Endothelial cell of umbilical vein (primary cell): ENCODE measurements at regions not wholly inside any gene's neighbourhood (a gene's known extent, or its start where the extent isn't known, plus 50 kb on each side); places are given as distances from the start of the nearest gene placed in this dataset.

ENCODE experiments used
- BruUV-seq: library from RNA; stranded (reverse); fragments of 400-500 nt; replicated peaks from 2 replicates; lab custom pipeline; 2021; lab: Mats Ljungman, UMichigan
- CTCF ChIA-PET: fragments of 300-600, 350-600 bp; sonication (Branson Sonifier 250); formaldehyde crosslinking; loops from one replicate; lab custom pipeline; 2021; ENCODE audit warnings: antibody characterized with exemption, inconsistent platforms; lab: Charles Lee
- POLR2A ChIA-PET: fragments of 300-600, 350-600 bp; sonication (Branson Sonifier 250); formaldehyde crosslinking; loops from one replicate; lab custom pipeline; 2021; ENCODE audit warnings: antibody characterized with exemption, inconsistent platforms; lab: Charles Lee
- DNase-seq: peaks from one replicate; pipeline ENCODE4 v3.0.0-alpha.2; 2011; ENCODE audit warnings: low read depth, low spot score
- FAIRE-seq: peaks from 2 replicates; lab custom pipeline; 2011; peaks lifted over from hg19 to GRCh38; lab: Jason Lieb, UNC
- H2AFZ ChIP-seq: 2 replicates; pipeline ENCODE4 v1.6.0; 2012; ENCODE audit warnings: low read depth, low read length, control low read depth, inconsistent platforms
- H3K27ac ChIP-seq: 2 replicates; pipeline ENCODE4 v1.5.1; 2011; ENCODE audit warnings: low read depth, mild to moderate bottlenecking, control low read depth, low read length, moderate library complexity; ENCODE audit not compliant: insufficient read depth
- H3K27me3 ChIP-seq, 2 experiments: 2 replicates each; pipeline versions ENCODE4 v1.6.0 to v1.6.1; 2011; ENCODE audit warnings: low read length in 2 of 2, mixed read lengths in 1 of 2; ENCODE audit not compliant: control insufficient read depth in 2 of 2, insufficient read depth in 2 of 2
- H3K36me3 ChIP-seq, 2 experiments: 2 replicates in 1 of 2; 3 replicates in 1 of 2; pipeline ENCODE4 v1.5.1; 2011; ENCODE audit warnings: low read length in 2 of 2, mild to moderate bottlenecking in 1 of 2, moderate library complexity in 1 of 2; ENCODE audit not compliant: control insufficient read depth in 2 of 2, insufficient read depth in 2 of 2; ENCODE audit errors: extremely low read depth in 1 of 2
- H3K4me1 ChIP-seq: 3 replicates; pipeline ENCODE4 v1.5.1; 2011; ENCODE audit warnings: mild to moderate bottlenecking, low read length; ENCODE audit not compliant: control insufficient read depth, insufficient read depth; ENCODE audit errors: extremely low read depth
- H3K4me2 ChIP-seq: 2 replicates; pipeline ENCODE4 v1.6.1; 2011; ENCODE audit warnings: low read length, control low read depth, mixed read lengths; ENCODE audit not compliant: insufficient read depth
- H3K4me3 ChIP-seq, 3 experiments: fragments of 200-600 bp in 1 of 3; sonication (generic), shearing (Covaris generic) in 1 of 3; replicated peaks in 1 of 3; 2 replicates each; pipeline ENCODE4 v1.5.1; 2011 to 2016; ENCODE audit warnings: control low read depth in 3 of 3, low read length in 3 of 3, mild to moderate bottlenecking in 2 of 3, inconsistent platforms in 1 of 3, low read depth in 1 of 3, moderate library complexity in 1 of 3; ENCODE audit not compliant: insufficient read depth in 1 of 3
- H3K79me2 ChIP-seq: 2 replicates; pipeline ENCODE4 v1.6.0; 2012; ENCODE audit warnings: low read length, inconsistent platforms; ENCODE audit not compliant: control insufficient read depth, insufficient read depth
- H3K9ac ChIP-seq: replicated peaks from 2 replicates; pipeline ENCODE3; 2011; ENCODE audit warnings: low read length, control low read depth; ENCODE audit not compliant: insufficient read depth; ENCODE audit errors: extremely low read depth
- H3K9me1 ChIP-seq: replicated peaks from 3 replicates; pipeline ENCODE4 v1.6.0; 2011; ENCODE audit warnings: mild to moderate bottlenecking, low read length; ENCODE audit not compliant: control insufficient read depth, insufficient read depth; ENCODE audit errors: extremely low read depth
- H3K9me3 ChIP-seq: replicated peaks from 2 replicates; pipeline ENCODE4 v1.5.1; 2012; ENCODE audit warnings: low read length, inconsistent platforms; ENCODE audit not compliant: control insufficient read depth, insufficient read depth
- H4K20me1 ChIP-seq: replicated peaks from 2 replicates; pipeline ENCODE3; 2011; ENCODE audit warnings: mild to moderate bottlenecking, low read length; ENCODE audit not compliant: control insufficient read depth, insufficient read depth; ENCODE audit errors: extremely low read depth
- EZH2 ChIP-seq: IDR thresholded peaks from 2 replicates; pipeline ENCODE4 v1.6.1; 2012; ENCODE audit warnings: borderline replicate concordance, low read depth, mild to moderate bottlenecking, moderate library complexity, low read length, inconsistent platforms; ENCODE audit not compliant: severe bottlenecking
- FOS ChIP-seq: IDR thresholded peaks from 2 replicates; pipeline ENCODE4 v1.6.1; 2011; ENCODE audit warnings: mild to moderate bottlenecking, low read length, moderate library complexity, borderline replicate concordance; ENCODE audit not compliant: insufficient read depth
- GATA2 ChIP-seq: IDR thresholded peaks from 2 replicates; pipeline ENCODE4 v1.7.0; 2011; ENCODE audit warnings: low read depth, mild to moderate bottlenecking, moderate library complexity, mixed read lengths, low read length; ENCODE audit not compliant: insufficient read length, insufficient read depth
- JUN ChIP-seq: IDR thresholded peaks from 2 replicates; pipeline ENCODE4 v1.6.1; 2011; ENCODE audit warnings: borderline replicate concordance, low read depth; ENCODE audit not compliant: insufficient read length, insufficient read depth
- MYC ChIP-seq: IDR thresholded peaks from one replicate; pipeline ENCODE4 v1.6.1; 2011; ENCODE audit warnings: mild to moderate bottlenecking, low read depth, low read length
- POLR2A ChIP-seq: IDR thresholded peaks from 2 replicates; pipeline ENCODE4 v1.6.1; 2012; ENCODE audit warnings: low read depth, mild to moderate bottlenecking, control low read depth, low read length
- POLR2AphosphoS5 ChIP-seq: IDR thresholded peaks from 2 replicates; pipeline ENCODE4 v1.6.1; 2012; ENCODE audit warnings: low read depth, mild to moderate bottlenecking, control low read depth, low read length, moderate library complexity; ENCODE audit not compliant: insufficient read depth
- dilution Hi-C: fragments of 300-500 bp; cut with MboI; formaldehyde crosslinking; loops from one replicate; pipeline ENCODE4 v1.15.0; 2019; ENCODE audit warnings: low sequenced_read_pairs; ENCODE audit not compliant: extremely low pct_ligation_motif_present
- intact Hi-C: fragments of 100-400 bp; cut with micrococcal nuclease; formaldehyde crosslinking; loops from one replicate; pipeline ENCODE4 v1.10.0; 2022
- TF ChIP-seq, protein P1 (sequence below), 2 donors: IDR thresholded peaks; 1 replicate in 1 of 2; 2 replicates in 1 of 2; pipeline ENCODE4 v1.5.1; 2011; ENCODE audit warnings: low read length in 2 of 2, mild to moderate bottlenecking in 2 of 2, moderate library complexity in 2 of 2, control low read depth in 1 of 2, inconsistent platforms in 1 of 2, low read depth in 1 of 2; ENCODE audit not compliant: insufficient read depth in 1 of 2; ENCODE audit errors: extremely low read depth in 1 of 2
- TF ChIP-seq, protein P2 (sequence below): IDR thresholded peaks from 2 replicates; pipeline ENCODE4 v1.6.1; 2011; ENCODE audit not compliant: insufficient read depth, insufficient read length

DNA sequence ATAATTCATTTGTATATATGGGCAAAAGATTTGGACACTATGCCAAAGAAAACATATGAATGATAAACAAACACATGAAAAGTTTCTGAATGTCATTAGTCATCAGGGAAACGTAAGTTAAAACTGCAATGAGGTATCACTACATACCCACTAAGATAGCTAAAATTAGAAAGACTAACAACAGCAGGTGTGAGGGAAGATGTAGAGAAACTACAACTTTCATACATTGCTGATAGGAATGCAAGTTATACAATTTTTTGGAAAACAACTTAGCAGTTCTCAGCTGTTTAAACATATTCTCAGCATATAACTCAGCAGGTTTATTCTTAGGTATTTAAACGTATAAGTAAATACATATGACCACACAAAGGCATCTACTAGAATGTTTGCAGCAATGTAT, 563.5 kb upstream of the KLHL29 start:
- Histone ChIP-seq H2AFZ (no peak overlapping the region), H3K79me2 (no peaks in the 10 kb centered on the region), H3K27ac (no peak overlapping the region), H3K4me3 (no peak overlapping the region), H4K20me1 (no peaks in the 10 kb centered on the region), H3K9me3 (peaks cover 3% of the 10 kb centered on the region), H3K9me1 (no peaks in the 10 kb centered on the region), H3K36me3 (no peaks in the 10 kb centered on the region), H3K9ac (no peak overlapping the region), H3K4me2 (no peak overlapping the region), H3K4me1 (no peaks in the 10 kb centered on the region), H3K27me3 (no peaks in the 10 kb centered on the region)
- BruUV-seq, result no TSS peak
- POLR2A ChIA-PET, result no interaction called here
- no peak for DNase-seq
- FAIRE-seq, result no peak
- no peak for TF ChIP-seq POLR2A
- no peak for TF ChIP-seq FOS
- TF ChIP-seq JUN, result no peak
- no peak for TF ChIP-seq MYC
- TF ChIP-seq, protein P1, sequence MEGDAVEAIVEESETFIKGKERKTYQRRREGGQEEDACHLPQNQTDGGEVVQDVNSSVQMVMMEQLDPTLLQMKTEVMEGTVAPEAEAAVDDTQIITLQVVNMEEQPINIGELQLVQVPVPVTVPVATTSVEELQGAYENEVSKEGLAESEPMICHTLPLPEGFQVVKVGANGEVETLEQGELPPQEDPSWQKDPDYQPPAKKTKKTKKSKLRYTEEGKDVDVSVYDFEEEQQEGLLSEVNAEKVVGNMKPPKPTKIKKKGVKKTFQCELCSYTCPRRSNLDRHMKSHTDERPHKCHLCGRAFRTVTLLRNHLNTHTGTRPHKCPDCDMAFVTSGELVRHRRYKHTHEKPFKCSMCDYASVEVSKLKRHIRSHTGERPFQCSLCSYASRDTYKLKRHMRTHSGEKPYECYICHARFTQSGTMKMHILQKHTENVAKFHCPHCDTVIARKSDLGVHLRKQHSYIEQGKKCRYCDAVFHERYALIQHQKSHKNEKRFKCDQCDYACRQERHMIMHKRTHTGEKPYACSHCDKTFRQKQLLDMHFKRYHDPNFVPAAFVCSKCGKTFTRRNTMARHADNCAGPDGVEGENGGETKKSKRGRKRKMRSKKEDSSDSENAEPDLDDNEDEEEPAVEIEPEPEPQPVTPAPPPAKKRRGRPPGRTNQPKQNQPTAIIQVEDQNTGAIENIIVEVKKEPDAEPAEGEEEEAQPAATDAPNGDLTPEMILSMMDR (IDR thresholded peaks at IDR 0.05; ENCODE audit: extremely low read depth in 1 of 2, insufficient read depth in 1 of 2, low read depth in 1 of 2, low read length in 2 of 2), result no peak
- TF ChIP-seq POLR2AphosphoS5, result no peak
- TF ChIP-seq, protein P2, sequence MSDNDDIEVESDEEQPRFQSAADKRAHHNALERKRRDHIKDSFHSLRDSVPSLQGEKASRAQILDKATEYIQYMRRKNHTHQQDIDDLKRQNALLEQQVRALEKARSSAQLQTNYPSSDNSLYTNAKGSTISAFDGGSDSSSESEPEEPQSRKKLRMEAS, result no peak
- no peak for TF ChIP-seq EZH2
- no peak for TF ChIP-seq GATA2
- dilution Hi-C loops (no loop called here), intact Hi-C loops (no loop called here)
- CTCF ChIA-PET, result no interaction called here
